NCI-H226 (cell line): ENCODE measurements at regions not wholly inside any gene's neighbourhood (a gene's known extent, or its start where the extent isn't known, plus 50 kb on each side); places are given as distances from the start of the nearest gene placed in this dataset.

Source experiments
- DNase-seq: peaks from one replicate; pipeline ENCODE4 v3.0.0-alpha.2; 2015

DNA sequence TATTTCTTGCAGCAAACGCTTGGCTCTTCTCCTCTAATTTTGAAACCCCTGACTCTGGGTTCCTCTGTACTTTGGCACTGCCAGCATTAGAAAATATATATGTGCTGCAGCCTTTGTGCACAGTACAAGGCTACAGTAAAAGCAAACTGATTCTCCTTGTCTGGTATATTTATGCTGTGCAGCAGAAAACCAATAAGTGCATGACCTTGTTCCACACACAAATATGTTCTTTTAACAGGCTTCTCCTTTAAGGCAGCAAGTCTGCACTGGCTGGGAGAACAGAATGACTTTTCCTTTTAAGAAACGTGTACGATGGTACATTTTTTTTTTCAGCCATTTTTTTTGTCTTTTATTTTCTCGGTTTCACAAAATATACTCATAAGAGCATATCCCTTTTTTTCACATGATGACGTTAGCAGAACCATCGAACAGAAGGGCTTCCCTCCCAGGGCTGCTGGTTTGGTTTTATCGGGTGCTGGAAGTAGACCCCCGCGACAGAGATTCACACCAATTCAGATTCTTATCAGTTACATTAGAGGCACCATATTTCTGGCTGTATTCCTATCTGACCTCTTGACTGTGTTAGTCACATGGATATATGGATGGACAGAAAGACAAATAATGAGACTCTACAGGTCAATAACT, 129.9 kb upstream of the ARID1B start:
- DNase-seq, result no peak

DNA sequence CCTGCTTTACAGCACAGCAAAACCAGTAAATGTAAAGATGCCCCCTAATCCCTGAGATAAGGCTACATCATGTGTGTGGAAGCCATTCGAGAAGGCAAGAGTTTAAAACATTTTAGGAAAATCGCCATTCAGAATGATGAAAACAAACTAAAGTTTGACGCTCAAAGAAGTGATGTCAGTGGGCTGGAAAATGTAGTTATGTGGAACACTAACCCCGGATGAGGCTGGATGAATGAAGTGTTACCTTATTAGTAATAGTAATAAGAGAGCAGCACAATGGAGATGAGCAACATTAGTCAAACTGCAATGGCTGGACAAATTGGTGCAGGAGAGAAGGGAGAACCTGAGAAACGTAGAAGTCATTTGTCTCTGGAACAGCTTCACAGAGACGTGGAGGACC, 130.7 kb upstream of the ARID1B start:
- DNase-seq, result no peak

DNA sequence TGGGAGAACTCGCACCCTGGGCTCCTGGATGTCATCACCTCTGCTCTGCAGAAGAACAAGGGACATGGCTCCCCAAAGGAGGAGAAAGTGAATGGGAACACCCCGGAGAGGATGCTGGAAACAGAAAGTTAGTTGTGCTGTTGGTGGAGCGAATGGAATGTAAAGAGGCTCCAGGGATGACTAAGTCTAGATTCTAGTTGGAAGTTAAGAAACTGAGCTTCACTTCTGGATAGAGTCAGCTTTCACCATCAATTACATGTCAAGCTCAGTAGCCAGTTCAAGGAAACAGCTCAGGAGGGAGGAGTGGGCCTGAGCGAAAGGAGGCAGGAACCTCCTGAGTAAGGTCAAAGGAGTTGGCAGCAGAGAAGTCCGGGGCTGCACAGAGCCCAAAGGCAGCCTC, 132.1 kb upstream of the ARID1B start:
- peak; percentile 74 for DNase-seq

DNA sequence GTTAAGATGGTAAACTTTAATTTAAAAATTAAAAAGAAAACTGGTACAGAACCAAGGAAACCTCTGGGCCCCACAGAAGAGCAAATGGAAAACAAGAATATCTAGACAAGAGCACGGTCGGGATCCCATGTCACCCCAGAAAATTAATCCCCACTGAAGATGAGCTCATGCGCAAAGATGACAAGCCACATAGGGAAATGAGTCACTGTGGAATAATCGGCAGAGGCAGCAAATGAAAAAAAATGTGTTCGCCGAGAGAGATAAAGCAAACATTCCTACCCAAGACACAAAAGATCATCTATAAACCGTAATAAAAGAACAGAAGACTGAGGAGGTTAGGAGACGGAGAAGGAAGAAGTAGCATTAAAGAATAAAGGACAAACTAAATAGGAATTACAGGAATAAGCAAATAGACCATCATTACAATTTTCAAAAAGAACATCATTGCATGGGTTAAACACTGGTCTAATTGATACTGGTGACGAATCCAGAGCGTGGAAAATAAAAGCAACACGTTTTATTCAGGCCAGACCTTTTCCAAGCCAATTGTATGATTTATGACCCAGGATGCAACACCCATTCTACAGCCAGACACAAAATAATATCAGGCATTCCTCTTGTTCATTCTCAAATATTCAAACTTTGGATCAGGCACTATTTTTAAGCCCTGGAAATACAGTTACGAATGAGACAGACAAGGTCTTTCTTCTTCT, 138.0 kb upstream of the ARID1B start:
- no peak for DNase-seq

DNA sequence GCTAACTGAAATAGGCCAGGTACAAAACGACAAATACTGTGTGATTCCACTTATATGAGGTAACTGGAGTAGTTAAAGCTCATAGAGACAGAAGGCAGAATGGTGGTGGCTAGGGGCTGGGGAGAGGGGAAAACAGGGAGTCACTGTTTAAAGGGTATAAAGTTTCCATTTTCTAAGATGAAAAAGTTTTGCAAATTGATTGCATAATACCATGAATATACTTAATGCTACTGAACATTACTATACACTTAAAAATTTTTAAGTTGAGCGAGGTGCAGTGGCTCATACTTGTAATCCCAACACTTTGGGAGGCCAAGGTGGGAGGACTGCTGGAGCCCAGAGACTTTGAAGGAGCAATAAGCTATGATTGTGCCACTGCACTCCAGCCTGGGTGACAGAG, 138.6 kb upstream of the ARID1B start:
- no peak for DNase-seq

DNA sequence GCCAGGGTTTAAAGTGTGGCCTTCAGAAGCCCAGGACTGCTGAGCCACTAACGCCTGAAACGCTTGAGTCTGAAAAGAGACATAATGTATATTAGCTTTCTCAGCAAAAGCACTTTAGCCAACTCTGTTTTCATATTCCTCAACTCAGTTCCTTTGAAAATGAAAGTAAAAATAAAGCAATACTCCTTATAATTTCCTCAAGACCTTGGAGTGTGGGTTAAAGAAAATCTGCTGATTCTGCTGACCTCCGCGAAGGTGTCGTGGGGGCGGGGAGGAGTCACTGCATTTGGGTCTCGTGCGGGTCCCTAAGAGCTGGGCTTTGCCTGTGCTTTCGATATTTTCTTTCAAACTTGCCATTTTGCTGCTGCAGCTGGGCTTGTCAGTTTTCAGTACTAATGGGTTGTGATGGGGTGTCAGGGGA, 142.2 kb upstream of the ARID1B start:
- no peak for DNase-seq

DNA sequence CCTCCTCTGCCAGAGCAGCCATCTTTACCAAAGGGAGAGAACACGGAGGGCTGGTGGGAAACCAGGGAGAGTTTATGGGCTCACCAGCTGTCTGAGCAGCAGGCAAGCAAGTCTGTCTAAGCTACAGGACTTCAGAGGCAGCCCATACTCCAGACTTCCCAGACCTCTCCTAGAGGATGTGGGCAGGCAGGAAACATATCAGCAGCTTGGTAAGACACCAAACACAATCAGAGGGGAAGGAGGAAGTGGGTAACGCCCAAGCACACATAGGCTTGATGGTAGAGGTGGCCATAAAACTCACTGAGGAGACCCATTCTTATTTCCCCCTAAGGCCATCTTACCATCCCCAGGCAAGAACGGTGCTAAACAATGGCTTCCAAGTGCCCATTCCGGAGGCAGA, 143.1 kb upstream of the ARID1B start:
- DNase-seq, result no peak

DNA sequence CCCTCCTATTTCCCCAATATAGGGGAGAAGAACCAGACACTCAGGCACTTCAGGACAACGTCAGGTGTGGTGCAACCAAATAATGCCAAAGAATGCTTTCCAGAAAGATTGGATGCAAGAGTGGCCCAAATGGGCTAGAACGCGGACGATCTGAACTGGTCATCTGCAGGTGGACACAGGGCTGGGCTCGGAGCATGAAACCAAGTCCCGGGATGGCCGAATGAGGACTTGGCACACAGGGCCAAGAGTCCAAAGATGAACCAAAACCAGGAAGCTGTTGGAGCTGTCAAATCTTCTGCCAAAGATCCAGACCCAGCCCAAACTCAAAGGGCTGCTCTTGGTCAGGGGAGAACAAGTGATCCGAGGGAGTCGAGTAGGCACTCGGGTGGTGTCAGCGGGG, 143.9 kb upstream of the ARID1B start:
- no peak for DNase-seq

DNA sequence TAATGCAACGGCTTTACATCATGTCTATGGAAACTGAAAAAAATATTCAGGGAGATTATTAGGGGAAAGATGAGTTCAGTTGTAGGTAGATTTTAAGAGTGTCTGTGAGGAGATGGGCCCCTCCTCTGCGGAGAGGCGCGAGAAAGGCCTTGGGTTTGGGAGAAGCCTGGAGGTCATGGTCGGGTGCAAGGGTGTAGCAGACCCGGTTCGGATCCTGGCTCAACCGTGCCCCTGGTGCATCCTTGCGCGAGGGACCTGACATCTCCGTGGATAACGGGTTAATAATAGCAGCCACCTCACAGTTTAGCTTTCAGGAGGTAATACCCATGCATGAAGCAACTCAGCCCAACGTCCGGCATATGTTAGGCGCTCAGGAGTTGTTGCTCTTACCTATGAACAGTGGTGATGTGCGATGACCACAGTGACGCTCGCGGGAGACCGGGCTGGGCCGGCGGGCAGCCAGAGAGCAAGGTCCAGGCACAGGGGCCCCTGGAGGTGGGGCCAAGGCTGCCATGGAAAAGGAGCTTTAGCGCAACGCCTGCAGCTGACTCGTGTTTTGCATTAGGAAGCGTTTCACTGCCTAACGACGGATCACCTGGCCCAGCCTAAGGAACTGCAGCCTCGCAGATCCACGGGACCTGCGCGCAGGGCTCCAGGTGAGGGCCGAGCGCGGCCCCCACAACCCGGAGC, 146.4 kb upstream of the ARID1B start:
- no peak for DNase-seq

DNA sequence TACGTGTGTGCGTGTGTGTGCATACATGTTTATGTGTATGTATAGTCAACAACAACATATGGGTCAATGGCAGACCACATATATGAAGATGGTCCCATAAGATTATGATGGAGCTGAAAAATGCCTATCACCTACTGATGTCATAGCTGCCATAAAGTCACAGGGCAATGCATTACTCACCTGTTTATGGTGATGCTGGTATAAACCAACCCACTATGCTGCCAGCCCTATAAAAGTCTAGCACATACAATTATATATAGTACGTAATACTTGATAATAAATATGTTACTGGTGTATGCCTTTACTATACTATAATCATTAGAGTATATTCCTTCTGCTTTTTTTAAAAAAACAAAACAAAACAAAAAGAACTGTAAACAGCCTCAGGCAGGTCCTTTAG, 148.4 kb upstream of the ARID1B start:
- DNase-seq, result no peak

DNA sequence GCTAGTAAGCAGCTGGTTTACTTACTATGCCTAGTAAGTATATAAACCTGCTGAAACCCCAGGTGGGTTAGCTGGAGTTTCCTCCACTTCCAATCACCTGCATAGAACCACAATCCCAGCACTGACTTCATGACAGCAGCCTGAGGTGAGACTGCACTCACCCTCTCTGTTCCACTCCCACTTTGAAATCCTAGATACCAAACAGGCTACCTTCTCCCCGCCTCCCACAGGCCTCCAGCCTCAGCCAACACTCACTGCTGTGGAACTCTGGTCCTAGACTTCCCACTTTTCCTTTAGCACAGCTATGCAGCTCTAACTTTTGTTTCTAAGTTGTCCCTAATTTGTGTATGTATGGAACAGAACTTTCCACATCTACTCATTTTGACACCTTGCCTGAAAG, 149.7 kb upstream of the ARID1B start:
- DNase-seq, result no peak

DNA sequence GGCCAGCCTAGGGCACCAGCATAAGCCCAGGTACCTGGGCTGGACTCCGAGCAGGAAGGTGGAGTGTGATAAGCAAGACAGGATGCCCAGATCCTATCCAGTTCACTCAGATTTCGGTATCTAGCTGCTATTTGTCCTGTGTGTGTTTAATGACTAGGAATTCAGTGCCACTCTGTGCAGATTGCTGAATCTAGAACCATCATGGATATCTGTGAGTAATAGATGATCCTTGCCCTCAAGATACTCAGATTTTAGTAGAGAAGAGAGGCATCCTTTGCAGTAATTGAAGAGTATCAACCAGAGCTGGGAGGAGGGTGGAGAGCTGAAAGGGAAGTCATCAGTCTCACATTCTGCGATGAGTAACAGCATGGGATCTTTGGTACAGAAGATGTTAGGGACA, 155.0 kb upstream of the ARID1B start:
- DNase-seq, result no peak

DNA sequence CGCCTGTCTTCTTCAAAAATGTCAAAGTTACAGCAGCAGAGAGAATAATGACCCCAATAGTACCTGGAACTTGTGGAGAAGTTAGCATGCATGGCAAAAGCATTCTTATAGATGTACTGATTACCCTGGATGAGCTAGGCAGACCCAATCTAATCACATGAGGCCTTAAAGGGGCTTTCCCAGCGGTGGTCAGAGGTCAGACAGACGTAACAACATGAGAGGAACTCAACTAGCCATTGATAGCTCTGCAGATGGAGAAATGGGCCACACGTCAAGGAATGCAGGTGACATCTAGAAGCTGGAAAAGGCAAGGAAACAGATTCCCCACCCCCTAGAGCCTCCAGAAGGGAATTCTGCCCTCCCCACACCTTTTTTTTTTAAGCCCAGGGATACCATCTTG, 156.8 kb upstream of the ARID1B start:
- DNase-seq, result no peak

DNA sequence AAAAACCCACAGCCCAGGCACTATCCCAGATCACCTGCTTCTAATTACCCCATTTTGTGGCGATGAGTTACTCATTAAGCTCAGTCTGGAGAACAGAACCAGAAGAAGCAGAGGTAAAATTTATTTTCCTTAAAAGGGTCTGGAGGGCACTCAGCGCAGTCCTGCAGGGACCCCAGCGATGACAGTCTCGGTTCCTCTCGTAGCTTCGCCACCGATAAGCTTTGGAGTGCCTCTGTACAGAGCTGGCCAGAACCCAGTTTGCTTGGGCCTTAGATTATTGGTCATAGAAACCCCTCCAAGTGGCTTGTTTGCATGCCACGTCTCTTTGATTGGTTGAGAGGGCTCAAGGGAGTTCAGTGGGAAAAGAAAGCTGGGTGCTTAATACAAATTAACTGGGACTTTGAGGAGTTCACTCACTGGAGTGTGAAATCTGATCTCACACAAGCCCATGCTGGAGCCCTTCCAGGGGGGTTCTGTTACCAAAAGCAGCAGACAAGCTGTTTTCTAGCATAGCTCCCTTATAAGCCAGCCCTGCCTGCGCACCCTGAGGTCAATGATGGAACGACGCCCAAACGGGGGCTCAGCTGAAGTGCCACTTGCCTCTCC, 158.5 kb upstream of the ARID1B start:
- DNase-seq, result no peak

DNA sequence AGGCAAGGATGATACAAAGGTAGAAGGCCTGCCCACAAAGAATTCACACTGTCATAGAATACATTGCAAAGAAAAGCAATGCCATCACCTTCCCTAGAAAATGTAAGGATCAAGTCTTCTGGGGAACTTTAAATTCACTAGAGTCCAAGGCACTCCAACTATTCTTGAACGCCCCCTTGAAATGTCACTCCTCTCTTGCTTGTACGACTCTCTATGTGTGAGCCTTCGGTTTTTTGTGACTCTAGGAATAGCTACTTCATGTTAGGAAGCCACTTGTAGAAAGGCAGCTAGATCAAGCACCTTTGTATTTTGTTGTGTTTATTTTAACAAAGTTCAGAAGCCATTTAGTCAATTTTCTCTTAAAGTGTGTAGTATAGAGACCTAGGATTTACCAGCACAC, 159.2 kb upstream of the ARID1B start:
- no peak for DNase-seq

DNA sequence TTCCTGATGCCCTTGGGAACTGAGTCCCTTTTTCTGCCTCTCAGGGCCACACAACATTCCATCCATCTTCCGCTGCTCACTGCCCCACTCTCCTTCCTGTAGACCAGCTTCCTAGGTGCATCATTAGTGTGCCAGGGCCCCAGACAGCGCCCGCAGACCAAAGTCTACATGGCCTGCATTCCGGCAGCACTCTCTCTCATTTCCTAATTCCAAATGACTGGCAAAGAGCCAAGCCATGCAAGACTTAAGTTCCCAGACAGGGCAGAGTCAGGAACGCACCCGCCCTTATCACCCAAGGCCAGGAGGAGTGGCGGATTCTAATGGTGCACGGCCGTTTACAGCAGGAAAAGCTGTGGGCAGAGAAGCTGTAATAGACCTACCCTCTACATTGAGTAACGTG, 159.8 kb upstream of the ARID1B start:
- DNase-seq, result peak; percentile 70

DNA sequence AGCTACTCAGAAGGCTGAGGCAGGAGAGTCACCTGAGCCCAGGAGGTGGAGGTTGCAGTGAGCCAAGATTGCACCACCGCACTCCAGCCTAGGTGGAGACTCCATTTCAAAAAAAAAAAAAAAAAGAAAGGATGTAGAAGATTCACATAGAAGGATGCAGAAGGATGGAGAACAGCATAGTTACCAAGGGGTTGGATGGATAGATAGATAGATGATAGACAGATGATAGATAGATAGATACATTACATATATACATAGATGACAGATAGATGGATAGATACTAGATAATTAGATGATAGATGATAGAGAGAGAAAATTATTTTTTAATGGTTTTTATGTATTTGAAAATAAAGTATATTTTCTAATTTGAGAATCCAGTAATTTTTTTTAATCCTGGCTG, 160.7 kb upstream of the ARID1B start:
- DNase-seq, result no peak

DNA sequence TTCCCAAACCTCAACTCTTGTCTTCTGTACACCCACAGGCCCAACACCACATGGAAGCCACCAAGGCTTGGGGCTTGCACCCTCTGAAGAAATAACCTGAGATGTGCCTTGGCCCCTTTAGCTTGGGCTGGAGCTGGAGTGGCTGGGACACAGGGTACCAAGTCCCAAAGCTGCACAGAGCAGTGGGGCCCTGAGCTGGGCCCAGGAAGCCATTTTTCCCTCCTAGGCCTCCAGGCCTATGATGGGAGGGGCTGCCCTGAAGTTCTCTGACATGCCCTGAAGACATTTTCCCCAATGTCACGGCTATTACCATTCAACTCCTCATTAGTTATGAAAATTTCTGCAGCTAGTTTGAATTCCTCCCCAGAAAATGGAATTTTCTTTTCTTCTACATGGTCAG, 163.2 kb upstream of the ARID1B start:
- no peak for DNase-seq

DNA sequence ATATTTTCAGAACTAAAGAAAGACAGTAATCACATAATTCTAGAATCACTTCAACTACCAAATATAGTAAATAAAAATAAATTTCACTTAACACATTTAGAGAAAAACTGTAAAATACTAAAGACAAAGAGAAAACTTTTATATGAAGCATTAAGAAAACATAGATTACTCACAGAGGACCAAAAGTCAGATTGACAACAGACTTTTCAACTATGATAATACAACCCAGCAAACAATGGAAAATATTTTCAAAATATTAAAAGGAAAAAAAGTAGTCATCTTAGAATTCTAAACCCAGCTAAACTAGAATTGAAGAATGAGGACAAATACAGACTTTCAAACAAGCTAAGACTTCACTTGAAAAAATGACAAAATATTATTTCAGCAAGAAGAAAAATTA, 164.8 kb upstream of the ARID1B start:
- no peak for DNase-seq

DNA sequence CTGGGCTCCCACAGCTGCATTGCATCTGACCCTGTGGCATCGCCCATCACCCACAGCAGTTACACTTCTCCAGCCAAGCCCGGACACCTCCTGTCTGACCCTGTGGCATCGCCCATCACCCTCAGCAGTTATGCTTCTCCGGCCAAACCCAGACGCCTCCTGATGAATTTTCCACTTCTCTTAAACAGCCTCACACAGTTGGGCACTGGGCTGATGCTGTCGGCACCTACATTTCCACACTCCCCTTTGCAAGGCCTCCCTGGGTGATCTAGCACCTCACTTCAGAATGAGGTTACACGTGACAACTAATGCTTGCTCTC, 175.2 kb upstream of the ARID1B start:
- no peak for DNase-seq

DNA sequence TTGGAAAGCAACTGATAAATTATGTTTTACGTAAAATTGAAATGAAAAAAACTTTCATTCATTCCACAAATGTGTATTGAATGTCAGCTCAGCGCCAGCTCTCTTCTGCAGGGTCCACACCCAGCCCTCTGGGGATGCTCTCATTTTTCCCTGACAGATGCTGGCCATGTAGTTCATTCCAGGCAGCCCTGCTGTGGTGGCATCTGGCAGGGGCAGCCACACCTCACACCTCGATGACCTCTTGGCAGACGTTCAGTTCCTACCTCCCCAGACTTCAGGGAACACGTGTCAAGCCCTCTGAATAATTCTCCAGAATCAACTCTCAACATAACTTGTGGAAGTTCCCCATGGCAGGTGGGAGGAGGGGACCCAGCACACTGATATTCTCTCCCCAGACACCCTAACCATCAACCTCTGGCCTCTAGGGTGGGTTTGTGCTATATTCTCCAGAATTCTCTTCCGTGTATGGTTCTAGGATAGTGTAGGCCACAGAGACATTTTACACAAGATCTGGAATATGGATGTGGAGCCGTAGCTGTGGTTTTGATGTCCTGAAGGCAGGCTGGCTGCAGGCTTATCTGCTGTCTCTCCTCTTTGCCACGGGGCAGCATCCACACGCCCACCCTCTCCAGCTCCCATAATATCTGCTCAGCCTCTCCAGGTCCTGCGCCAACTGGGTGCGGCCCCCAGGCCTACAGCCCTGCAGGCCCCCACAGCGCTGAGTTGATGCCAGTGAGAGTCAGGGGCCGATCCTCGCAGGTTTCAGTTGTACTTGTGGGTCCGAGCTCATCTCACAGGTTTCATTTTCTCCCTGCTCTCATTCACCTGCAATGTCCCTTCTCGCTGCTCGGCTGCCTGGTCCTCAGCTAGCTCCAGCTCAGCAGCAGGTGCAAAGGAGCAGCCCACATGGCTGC, 175.8 kb upstream of the ARID1B start:
- DNase-seq, result no peak

DNA sequence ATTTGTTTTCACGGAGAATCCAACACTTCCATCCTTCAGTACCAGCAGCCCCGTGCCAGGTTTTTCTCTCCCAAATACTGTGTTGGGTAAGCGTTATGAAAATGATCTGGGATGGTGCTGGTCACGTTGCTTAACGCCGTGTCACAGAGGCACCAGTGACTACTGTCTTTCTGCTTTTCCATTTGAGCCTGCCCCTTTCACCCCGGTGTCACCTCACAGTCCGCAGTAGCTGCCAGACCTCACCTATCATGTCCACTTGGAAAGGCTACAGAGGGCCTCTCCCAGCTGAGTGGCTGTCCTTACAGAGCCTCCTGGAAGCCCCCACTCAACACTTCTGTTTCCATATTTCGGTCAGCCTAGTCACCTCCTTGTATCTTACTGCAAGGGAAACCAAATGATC, 176.5 kb upstream of the ARID1B start:
- no peak for DNase-seq

DNA sequence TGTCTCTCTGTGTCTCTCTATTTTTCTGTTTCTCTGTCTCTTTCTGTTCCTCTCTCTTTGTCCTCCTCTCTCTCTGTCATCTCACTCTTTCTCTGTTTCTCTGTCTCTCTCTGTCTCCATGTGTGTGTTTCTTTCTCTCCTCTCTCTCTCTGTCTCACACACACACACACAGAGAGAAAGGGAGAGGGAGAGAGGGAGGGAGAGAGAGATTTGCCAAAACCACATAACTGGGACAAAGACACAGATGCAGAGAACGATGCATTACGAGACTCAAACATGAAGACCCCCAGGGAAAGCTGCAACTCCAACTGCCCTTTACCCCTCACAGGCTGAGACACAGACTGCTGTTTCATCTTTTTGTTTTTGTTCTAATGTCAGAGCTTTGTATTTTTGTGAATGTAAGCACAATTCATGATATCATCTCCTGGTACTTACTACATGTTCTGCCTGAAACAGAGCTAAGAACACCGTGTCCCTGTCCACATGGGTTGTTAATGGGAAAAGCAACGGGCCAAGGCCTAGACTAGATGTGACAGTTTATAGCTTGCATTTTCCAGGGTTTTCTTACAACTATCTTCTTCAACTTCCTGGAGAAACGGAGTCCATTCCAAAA, 177.1 kb upstream of the ARID1B start:
- DNase-seq, result no peak
